Fibroblast of pulmonary artery (primary cell): ENCODE measurements at regions not wholly inside any gene's neighbourhood (a gene's known extent, or its start where the extent isn't known, plus 50 kb on each side); places are given as distances from the start of the nearest gene placed in this dataset.
"Not testable (repeated sequence)": the region's sequence is repeated elsewhere in the genome, so short reads cannot be mapped to it uniquely, and the experiment has no call there.

ENCODE experiments used
- DNase-seq: peaks from one replicate; pipeline ENCODE4 v3.0.0-alpha.2; 2010; ENCODE audit warnings: low read depth
- H3K4me3 ChIP-seq: replicated peaks from 2 replicates; pipeline ENCODE4 v1.5.1; 2011; ENCODE audit warnings: low read depth, mild to moderate bottlenecking, control low read depth, low read length, moderate library complexity
- TF ChIP-seq, protein P1 (sequence below): IDR thresholded peaks from 2 replicates; pipeline ENCODE4 v1.5.1; 2011; ENCODE audit warnings: mild to moderate bottlenecking, control low read depth, low read length, inconsistent platforms; ENCODE audit errors: missing control alignments

DNA sequence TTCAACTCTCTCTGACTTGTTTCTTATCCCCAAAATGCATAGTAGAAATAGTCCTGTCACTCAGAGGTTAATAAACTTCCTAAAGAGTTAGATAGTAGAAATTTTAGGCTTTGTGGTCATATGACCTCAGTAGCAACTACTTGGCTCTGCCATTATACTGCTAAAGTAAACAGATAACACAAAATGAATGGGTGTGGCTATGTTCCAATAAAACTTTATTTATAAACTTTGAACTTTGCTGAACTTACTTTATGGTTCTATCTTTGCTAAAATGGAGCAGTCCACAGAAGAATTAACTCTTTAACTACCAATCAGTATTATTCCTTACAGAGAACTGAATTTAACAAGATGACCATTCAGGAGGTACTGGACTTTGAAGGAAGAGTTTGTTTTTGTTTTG lies 393.6 kb upstream of the CDIN1 start:
- no peak for DNase-seq
- no peak overlapping the region for H3K4me3 ChIP-seq
- TF ChIP-seq, protein P1, sequence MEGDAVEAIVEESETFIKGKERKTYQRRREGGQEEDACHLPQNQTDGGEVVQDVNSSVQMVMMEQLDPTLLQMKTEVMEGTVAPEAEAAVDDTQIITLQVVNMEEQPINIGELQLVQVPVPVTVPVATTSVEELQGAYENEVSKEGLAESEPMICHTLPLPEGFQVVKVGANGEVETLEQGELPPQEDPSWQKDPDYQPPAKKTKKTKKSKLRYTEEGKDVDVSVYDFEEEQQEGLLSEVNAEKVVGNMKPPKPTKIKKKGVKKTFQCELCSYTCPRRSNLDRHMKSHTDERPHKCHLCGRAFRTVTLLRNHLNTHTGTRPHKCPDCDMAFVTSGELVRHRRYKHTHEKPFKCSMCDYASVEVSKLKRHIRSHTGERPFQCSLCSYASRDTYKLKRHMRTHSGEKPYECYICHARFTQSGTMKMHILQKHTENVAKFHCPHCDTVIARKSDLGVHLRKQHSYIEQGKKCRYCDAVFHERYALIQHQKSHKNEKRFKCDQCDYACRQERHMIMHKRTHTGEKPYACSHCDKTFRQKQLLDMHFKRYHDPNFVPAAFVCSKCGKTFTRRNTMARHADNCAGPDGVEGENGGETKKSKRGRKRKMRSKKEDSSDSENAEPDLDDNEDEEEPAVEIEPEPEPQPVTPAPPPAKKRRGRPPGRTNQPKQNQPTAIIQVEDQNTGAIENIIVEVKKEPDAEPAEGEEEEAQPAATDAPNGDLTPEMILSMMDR: no peak

GRCh38 chr15:36186376-36186775 lies 393.1 kb upstream of the CDIN1 start:
- peak; percentile 28 for DNase-seq
- TF ChIP-seq, protein P1: no peak
- H3K4me3 ChIP-seq: no peak overlapping the region

- TF ChIP-seq, protein P1: no peak
- H3K4me3 ChIP-seq: no peak overlapping the region
- DNase-seq: no peak
Measured at GRCh38 chr15:36191459-36191858, 388.0 kb upstream of the CDIN1 start.

- not testable (repeated sequence) for DNase-seq
Measured at GRCh38 chr15:36195361-36196007, 383.9 kb upstream of the CDIN1 start.

DNA sequence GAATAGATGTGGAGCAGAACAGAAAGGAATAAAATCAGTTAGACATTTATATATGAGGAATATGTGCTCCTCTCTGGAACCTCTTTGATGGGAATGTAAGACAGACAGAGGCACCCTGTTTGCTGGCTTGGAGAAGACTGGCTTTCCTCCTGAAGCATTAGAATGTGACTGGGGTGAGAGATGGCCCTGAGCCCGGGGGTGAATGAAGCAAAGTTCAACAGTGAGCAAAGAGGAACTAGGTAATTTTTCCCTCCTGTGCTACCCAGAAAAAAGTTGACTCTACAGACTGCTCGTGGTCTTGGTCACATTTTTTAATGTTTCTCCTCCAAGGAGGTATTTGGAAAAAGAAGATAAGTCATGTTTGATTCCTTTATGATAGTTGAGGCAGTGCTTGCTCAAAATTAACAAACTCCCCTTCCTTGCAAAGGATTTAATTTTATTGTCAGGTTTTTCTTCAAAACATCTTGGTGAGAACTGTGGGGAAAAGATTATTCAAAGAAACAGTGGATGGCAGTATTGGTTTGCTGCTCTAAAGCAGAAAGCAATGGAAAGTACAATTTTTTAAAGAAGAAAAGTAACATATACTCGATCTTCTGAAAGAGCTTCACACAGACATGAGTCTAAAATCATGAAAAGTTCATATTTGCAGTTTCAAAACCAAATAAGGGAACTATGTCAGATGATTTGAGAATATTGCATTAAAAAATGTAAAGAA lies 370.4 kb upstream of the CDIN1 start:
- TF ChIP-seq, protein P1: peak; percentile 18
- no peak overlapping the region for H3K4me3 ChIP-seq
- peak; percentile 29 for DNase-seq

More at GRCh38 chr15:36195361-36196007, 383.9 kb upstream of the CDIN1 start:
- H3K4me3 ChIP-seq: not testable (repeated sequence)

- TF ChIP-seq, protein P1: no peak
- DNase-seq: no peak
- H3K4me3 ChIP-seq: no peak overlapping the region
Measured at GRCh38 chr15:36210426-36210825, 369.0 kb upstream of the CDIN1 start.

- TF ChIP-seq, protein P1: no peak
- no peak for DNase-seq
- H3K4me3 ChIP-seq: no peak overlapping the region
Measured at GRCh38 chr15:36218322-36218721, 361.1 kb upstream of the CDIN1 start.
